ENCODE measurements at regions not wholly inside any gene's neighbourhood (a gene's known extent, or its start where the extent isn't known, plus 50 kb on each side); places are given as distances from the start of the nearest gene placed in this dataset.
"Not testable (repeated sequence)": the region's sequence is repeated elsewhere in the genome, so short reads cannot be mapped to it uniquely, and the experiment has no call there.

DNA sequence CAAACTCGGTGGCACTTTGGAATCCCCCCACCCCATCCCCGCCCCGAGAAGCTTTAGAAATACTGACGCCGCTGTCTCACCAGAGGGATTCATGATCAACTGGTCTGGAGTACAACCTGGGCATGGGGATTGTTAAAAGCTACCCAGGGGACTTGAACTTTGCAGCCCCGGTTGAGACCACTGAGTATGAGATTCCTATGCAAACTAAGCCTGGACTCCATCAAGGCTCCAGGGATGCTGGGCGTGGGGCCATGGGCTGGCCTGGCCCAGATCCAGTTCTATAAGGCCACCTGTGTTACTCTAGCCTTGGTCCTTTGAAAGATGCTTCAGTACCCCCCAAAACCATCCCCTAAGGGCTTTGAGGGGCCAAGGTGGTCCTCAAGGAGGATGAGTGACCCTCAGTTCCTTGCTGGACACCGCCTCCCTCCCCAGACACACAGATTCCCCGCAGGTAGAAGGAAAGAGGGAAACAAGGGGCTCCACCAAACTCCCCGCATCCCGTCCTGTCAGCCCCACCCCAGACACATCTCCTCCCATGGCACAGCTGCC lies 68.5 kb downstream of the MRPL36 start:
- peak; percentile 0 for DNase-seq (ENCODE audit: low read depth, low spot score)

DNA sequence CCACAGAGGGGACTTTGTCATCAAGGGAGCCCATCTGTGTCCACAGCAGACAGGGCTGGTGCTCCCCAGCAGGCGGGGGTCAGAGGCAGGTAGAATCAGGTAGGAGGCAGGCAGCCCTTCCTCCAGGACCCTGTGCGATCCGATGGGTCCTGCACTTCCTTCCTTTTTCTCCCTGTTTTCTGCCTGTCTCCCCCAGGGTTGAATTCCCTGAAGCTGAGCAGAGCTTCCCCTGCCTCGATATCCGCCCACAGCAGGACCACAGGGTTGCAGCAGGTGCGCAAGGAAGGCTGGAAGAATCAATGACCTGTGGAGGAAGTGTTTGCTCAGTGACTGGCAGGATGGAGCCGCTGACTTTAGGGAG lies 69.2 kb downstream of the MRPL36 start:
- DNase-seq (ENCODE audit: low read depth, low spot score) = no peak

DNA sequence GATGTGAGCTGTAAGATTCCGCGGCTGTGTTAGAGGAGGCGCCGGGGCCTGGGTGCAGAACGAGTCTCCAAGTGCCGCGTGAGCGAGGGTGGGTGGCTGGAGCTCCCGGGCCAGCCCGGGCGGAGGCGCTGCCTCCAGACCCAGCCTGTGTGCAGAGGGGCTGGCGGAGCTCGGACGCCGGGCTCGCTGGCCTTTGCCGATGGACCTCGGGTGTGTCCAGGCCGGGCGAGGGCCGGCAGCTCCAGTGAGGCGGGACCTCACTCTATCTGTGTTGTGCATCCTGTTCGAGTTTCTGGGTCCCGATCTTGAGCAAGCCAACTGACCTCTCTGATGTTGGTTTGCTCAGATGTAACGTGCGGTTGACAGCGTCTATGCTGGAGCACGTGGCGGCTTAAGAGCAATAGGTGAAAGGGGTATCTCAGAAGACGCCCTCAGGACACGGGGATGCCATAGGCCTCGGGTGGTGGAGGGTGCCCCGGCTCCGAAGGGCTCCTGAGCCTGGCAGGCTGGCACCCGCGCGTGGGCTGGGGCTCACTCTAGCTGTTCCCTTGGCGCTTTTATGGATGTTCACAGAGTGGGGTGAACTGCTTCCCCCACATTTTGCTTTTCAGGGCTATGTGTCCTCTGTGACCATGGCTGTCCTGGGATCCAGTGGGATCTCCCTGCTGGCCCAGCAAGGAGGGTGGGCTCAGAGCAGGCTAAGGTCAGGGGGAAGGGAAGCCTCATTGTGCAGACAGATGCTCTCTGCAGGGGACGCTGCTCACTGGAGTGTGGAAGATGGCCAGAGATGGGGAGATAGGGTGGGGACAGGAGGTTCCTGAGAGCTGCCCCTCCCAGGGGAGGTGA lies 69.8 kb downstream of the MRPL36 start:
- DNase-seq (ENCODE audit: low read depth, low spot score) = no peak

- DNase-seq (ENCODE audit: low read depth, low spot score) = no peak
These were observed 70.8 kb downstream of the MRPL36 start for GRCh38 chr5:1728846-1729245.

- no peak for DNase-seq (ENCODE audit: low read depth, low spot score)
These were observed 72.1 kb downstream of the MRPL36 start for GRCh38 chr5:1727571-1727970.

DNA sequence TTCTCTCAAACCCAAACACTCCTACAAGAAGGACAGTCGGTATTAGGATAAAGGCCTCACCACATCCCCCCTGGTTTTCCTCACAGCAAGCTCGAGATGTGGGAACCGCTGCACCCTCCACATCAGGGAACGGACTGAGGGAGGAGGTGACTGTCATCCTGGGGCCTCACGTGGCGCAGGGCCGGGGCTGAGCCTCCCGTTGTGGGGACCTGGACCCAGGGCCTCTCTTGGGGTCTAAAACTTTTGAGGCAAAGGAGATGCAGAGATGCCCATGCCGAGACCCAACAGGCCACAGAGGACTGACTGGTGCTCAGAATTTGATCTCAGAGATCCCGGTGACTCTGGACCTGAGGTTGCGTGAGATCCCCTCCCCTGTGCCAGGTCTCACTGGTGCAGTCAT lies 72.7 kb downstream of the MRPL36 start:
- DNase-seq (ENCODE audit: low read depth, low spot score) = no peak

GRCh38 chr5:1726469-1726865 lies 73.2 kb downstream of the MRPL36 start:
- DNase-seq (ENCODE audit: low read depth, low spot score) = no peak

GRCh38 chr5:1725641-1726468 lies 73.8 kb downstream of the MRPL36 start:
- peak; percentile 46 for DNase-seq (ENCODE audit: low read depth, low spot score)

- peak; percentile 77 for DNase-seq (ENCODE audit: low read depth, low spot score)
These were observed 74.6 kb downstream of the MRPL36 start for GRCh38 chr5:1724822-1725602.

DNA sequence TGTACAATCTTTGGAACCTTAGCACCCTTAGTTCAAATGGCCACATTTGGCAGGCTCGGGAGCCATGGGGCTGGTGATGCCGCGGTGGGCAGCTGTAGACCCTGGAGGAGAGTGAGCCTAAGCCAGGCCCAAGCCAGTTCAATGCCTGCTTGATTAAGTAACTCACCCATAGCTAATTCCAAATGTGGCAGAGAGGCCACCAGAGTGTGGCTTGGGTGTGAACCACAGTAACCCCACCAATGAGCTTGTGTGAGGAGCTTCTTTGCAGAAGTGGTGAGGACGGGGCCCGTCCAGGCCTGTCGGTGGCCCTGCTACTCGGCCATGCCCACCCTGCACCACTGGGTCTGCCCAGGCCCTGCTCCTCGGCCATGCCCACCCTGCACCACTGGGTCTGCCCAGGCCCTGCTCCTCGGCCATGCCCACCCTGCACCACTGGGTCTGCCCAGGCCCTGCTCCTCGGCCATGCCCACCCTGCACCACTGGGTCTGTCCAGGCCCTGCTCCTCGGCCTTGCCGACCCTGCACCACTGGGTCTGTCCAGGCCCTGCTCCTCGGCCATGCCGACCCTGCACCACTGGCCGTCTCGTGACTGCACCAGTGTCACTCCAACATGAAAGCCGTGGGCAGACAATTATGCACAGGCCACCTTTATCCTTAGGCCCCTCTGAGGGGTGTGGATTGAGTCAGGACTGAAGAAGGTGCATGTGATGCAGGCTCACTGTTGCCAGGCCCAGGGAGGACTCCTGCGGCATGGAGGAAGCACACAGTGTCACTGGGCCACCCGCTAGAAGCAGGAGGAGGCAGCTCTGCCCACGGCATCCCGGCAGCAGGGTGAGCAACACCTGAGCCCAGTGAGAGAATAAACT lies 75.4 kb downstream of the MRPL36 start:
- DNase-seq (ENCODE audit: low read depth, low spot score) = no peak

- DNase-seq (ENCODE audit: low read depth, low spot score) = no peak
These were observed 76.2 kb downstream of the MRPL36 start for GRCh38 chr5:1723476-1723875.

DNA sequence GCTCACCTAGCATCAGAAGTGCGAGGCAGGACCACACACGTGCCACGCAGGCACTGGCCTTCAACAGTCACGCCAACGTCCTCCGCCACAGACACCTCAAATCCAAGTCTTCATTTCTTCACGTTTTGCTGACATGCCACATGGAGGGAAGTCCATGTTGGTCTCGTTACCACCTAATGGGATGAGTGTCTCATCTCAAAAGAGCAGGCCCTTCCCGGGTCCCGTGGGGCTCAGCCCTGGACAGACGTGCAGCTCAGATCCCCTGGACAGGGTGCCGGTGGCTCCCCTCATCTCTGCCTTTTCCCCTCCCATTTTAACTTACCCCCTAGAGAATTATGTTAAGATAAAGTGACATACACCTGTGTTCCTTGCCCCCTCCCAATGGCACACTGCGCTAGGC lies 76.8 kb downstream of the MRPL36 start:
- no peak for DNase-seq (ENCODE audit: low read depth, low spot score)

GRCh38 chr5:1720396-1721110 lies 79.1 kb downstream of the MRPL36 start:
- DNase-seq (ENCODE audit: low read depth, low spot score) = no peak

DNA sequence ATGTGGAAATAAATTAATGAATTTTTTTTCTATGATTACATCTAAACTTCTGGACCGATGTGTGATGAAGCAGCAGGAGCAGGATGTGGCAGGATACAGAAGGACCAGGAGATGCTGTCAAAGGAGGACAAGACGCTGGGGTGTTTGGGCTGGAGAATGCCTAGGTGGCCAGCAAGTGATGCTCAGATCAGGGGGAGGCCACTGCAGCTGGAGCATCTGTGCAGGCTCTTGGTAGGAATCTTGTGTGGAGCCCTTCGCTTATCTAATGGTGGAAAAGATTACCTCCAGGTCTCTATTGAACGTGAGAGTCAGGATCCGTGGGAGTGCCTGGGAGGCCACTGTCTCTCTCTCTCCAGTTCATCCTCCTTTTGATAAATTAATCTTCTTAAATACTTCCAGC lies 79.8 kb downstream of the MRPL36 start:
- DNase-seq (ENCODE audit: low read depth, low spot score) = no peak

DNA sequence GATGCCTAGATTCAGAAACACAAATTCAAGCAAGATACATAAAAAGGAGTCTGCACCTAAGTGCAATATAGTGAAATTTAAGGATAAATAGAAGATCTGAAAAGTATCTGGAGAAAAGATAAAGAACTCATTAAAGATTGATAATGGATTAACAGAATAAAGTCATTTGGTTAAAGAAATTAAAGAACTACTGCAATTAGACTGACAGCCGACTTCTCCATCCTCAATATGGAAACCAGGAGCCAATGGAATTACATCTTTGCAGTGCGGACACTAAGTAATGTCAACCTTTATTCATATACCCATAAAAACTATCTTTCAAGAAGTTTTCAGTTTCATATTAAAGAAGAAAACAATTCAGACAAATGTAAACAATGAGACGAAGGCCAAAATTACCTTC lies 81.0 kb downstream of the MRPL36 start:
- DNase-seq (ENCODE audit: low read depth, low spot score) = no peak

- DNase-seq (ENCODE audit: low read depth, low spot score) = not testable (repeated sequence)
These were observed 89.5 kb downstream of the MRPL36 start for GRCh38 chr5:1710091-1710490.

- peak; percentile 41 for DNase-seq (ENCODE audit: low read depth, low spot score)
These were observed 90.3 kb downstream of the MRPL36 start for GRCh38 chr5:1709171-1709803.

DNA sequence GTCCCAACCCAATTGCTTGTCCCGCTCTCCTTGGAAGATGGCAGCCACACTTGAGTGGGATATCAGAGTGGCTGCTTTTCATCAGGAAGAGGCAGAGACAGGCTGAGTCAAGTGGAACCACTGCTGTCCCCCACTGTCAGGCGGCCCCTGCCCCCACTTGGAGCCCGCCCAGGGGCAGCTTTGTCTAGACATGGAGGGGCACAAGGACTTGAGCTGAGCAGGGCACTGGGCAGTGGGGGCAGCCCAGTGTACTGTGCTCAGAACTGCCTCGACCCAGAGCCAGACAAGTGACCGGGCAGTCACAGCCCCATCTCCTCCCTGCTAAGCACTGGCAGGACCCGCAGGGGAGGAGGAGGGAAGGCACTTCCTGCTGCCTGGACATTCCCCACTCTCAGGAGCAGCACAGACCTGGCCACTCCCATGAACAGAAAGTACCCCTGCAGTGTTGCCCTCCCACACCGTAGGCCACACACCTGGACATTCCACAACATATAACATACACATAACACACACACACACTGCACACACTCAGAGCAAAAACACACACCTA lies 91.0 kb downstream of the MRPL36 start:
- DNase-seq (ENCODE audit: low read depth, low spot score) = no peak

DNA sequence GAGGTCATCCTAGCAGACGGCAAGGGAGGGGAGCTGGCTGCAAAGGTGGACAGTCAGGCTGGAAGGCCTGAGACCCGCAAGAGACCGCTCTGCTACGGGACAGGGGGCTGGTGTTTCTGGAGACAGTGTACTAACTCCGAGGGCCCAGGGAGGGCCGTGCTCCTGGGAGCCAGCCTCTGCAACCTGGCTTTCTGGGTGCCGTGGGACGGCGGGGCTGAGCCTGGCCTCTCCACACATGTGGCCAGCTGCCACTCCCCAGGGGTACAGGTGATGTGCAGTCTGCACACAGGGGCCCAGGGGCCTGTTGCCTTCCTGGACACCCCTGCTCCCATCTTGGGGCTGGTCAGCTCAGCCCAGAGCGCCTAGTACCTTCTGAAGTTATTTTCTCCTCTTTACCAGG lies 92.2 kb downstream of the MRPL36 start:
- DNase-seq (ENCODE audit: low read depth, low spot score) = no peak

Measured in ELF-1 (cell line).